ENCODE measurements at regions not wholly inside any gene's neighbourhood (a gene's known extent, or its start where the extent isn't known, plus 50 kb on each side); places are given as distances from the start of the nearest gene placed in this dataset.

DNA sequence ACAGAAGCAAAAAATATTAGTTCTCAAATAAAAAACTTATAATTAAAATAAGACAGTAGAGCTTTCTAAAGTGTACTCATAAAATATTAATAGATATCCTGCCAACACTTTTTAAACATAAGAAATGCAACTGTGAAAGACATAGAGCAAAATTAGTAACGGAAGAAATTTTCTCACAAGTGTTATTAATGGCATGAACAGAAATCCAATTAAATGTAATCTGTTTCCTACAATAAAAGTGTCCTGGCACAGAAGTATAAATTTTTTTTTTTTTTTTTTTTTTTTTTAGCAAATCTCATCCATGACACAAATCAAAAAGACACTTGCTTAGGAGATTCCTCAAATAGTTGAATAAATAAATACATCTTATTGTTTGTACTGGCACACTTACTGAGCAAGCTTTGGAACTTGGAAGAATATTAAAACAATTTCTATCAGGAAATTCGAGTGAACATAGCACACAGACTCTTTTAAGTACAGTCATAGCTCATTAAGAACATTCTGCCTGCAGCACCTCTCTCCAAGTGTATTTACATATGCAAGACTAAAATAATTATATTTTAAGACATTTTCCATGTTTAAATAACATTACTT lies 227.2 kb upstream of the ROBO2 start:
- Histone ChIP-seq H3K9me3 (replicated peaks in 1 of 3) (no peaks in the 10 kb centered on the region), H3K27ac (no peak overlapping the region), H3K4me3 (no peak overlapping the region), H3K36me3 (replicated peaks in 1 of 2) (no peaks in the 10 kb centered on the region), H3K27me3 (no peaks in the 10 kb centered on the region), H3K4me1 (replicated peaks in 1 of 2) (no peaks in the 10 kb centered on the region)
- WGBS, 4 donors: 40 to 50% (median 47%) methylated on average over 2 of the region's 2 CpGs
- no peak for DNase-seq
- intact Hi-C loops (cut with DNase I): no loop called here
- TF ChIP-seq, protein P1, sequence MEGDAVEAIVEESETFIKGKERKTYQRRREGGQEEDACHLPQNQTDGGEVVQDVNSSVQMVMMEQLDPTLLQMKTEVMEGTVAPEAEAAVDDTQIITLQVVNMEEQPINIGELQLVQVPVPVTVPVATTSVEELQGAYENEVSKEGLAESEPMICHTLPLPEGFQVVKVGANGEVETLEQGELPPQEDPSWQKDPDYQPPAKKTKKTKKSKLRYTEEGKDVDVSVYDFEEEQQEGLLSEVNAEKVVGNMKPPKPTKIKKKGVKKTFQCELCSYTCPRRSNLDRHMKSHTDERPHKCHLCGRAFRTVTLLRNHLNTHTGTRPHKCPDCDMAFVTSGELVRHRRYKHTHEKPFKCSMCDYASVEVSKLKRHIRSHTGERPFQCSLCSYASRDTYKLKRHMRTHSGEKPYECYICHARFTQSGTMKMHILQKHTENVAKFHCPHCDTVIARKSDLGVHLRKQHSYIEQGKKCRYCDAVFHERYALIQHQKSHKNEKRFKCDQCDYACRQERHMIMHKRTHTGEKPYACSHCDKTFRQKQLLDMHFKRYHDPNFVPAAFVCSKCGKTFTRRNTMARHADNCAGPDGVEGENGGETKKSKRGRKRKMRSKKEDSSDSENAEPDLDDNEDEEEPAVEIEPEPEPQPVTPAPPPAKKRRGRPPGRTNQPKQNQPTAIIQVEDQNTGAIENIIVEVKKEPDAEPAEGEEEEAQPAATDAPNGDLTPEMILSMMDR (IDR thresholded peaks at IDR 0.05): no peak
- no peak for TF ChIP-seq POLR2A (IDR thresholded peaks at IDR 0.05)

- Histone ChIP-seq H3K27me3 (no peaks in the 10 kb centered on the region), H3K4me1 (replicated peaks in 1 of 2) (no peaks in the 10 kb centered on the region), H3K4me3 (no peak overlapping the region), H3K27ac (no peak overlapping the region), H3K36me3 (replicated peaks in 1 of 2) (no peaks in the 10 kb centered on the region), H3K9me3 (replicated peaks in 1 of 3) (no peaks in the 10 kb centered on the region)
- intact Hi-C loops (cut with DNase I): no loop called here
- no peak for DNase-seq
- no peak for TF ChIP-seq POLR2A (IDR thresholded peaks at IDR 0.05)
- TF ChIP-seq, protein P1 (IDR thresholded peaks at IDR 0.05): no peak
- WGBS, 4 donors: 48 to 58% (median 51%) methylated on average over 1 of the region's 1 CpG
Measured at GRCh38 chr3:76815561-76815960, 224.3 kb upstream of the ROBO2 start.

DNA sequence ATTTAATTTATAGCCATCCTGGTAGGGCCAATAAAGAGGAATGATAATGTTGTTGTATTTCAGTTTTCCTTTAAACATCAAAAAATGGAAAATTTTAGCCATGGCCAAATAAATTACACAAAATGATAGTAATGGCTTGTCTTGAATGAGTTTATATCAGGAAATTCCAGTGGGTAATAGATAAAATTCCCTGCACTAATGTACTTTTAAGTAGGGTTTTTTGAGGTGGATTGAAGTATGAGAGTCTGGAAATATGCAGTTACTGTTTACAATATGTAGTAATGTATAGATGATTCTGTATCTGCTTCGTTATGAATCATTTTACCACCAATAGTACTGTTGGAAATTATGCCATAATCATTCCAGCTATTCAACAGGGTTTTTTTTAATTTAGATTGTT lies 219.4 kb upstream of the ROBO2 start:
- 69 to 80% (median 71%) methylated on average over 1 of the region's 1 CpG for WGBS, 4 donors
- intact Hi-C loops (cut with DNase I): no loop called here
- Histone ChIP-seq H3K27me3 (no peaks in the 10 kb centered on the region), H3K4me3 (no peak overlapping the region), H3K4me1 (replicated peaks in 1 of 2) (no peaks in the 10 kb centered on the region), H3K36me3 (replicated peaks in 1 of 2) (no peaks in the 10 kb centered on the region), H3K27ac (no peak overlapping the region), H3K9me3 (replicated peaks in 1 of 3) (no peaks in the 10 kb centered on the region)
- TF ChIP-seq, protein P1 (IDR thresholded peaks at IDR 0.05): no peak
- TF ChIP-seq POLR2A (IDR thresholded peaks at IDR 0.05): no peak
- no peak for DNase-seq

DNA sequence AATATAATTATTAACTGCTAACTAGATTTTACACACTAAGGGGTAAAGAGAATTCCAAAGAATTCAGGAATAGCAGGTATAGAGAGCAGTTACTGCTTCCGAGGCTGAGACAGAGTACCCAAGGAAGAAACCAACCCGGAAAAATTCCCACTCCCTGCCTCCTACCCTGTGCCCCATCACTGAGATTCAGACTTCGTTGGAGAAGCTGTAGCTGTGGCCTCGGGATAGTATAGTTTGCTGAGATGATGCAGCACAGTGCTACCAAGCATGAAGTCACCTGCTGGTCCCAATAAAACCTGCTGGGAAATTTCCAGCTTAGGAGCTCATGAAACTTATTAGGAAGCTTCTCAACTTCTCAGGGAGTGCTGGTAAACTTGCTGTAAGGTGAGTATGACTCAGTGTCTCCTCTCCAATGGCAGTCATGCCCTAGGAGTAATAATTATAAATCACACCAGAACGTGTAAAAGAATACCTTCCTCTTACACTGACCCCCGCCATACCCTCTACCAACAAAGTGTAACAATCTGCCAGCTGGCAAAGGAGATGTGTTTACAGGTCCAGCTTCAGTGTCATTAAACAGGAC lies 215.2 kb upstream of the ROBO2 start:
- TF ChIP-seq, protein P1 (IDR thresholded peaks at IDR 0.05): no peak
- TF ChIP-seq POLR2A (IDR thresholded peaks at IDR 0.05): no peak
- Histone ChIP-seq H3K4me3 (no peak overlapping the region), H3K36me3 (replicated peaks in 1 of 2) (no peaks in the 10 kb centered on the region), H3K9me3 (replicated peaks in 1 of 3) (no peaks in the 10 kb centered on the region), H3K4me1 (replicated peaks in 1 of 2) (no peaks in the 10 kb centered on the region), H3K27me3 (no peaks in the 10 kb centered on the region), H3K27ac (no peak overlapping the region)
- intact Hi-C loops (cut with DNase I): no loop called here
- 72 to 76% (median 75%) methylated on average over 6 of the region's 6 CpGs for WGBS, 4 donors
- no peak for DNase-seq
